Omental fat pad (tissue), 3 donors: ENCODE measurements at regions not wholly inside any gene's neighbourhood (a gene's known extent, or its start where the extent isn't known, plus 50 kb on each side); places are given as distances from the start of the nearest gene placed in this dataset.

Source experiments
- ATAC-seq: fragments of 150-250 bp; one replicate; pipeline ENCODE4 v1.9.1; 2016; ENCODE audit warnings: mild to moderate bottlenecking, moderate library complexity; ENCODE audit not compliant: low FRiP score
- DNase-seq: peaks from one replicate; pipeline ENCODE4 v3.0.0-alpha.2; 2019; ENCODE audit warnings: low spot score
- CTCF ChIP-seq, 3 donors: fragments of 450-650 bp; IDR thresholded peaks; one replicate each; pipeline ENCODE4 v1.5.1; 2016 to 2017; ENCODE audit warnings: antibody characterized with exemption in 3 of 3, mild to moderate bottlenecking in 3 of 3, moderate library complexity in 2 of 3

DNA sequence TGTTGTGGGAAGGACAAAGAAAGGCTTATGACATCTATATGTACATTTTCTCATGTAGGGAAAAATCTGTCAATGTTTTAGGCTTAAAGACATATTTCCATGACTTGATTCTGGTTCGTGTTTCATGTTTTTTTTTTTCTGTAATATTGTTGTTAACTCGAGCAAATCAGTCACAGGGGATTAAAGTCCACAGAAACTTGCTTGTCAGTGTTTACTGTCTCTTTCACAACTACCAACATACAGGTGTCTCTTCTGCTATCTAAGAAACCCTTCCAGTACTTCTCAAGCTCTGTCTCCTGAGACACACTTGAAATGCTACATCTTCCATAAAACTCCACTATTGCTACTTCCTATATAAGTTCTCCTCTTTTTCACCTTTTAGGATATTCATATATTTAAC is 130.9 kb upstream of the SLITRK6 start:
- no peak for ATAC-seq
- no peak for TF ChIP-seq CTCF (IDR thresholded peaks at IDR 0.05)
- no peak for DNase-seq

DNA sequence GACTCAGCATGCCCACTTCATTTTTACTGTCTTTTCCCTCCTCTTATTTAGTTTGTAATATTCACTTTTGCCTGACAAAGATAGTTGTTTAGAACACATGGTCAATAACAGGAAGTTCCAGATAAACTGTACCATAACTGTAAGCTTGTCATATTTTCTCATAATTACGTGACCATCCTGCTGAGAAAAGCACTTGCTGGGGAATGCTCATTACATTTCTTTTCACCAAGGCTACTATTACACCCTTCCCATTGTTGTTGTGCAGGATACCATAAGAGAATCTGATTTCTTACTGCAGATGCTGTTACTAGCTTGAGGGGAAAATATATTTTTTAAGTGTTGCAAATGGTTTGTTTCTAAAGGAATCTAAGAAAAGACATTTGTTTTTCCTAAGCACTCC is 111.7 kb upstream of the SLITRK6 start:
- DNase-seq (no peak), ATAC-seq (no peak)
- TF ChIP-seq CTCF (IDR thresholded peaks at IDR 0.05), result no peak

DNA sequence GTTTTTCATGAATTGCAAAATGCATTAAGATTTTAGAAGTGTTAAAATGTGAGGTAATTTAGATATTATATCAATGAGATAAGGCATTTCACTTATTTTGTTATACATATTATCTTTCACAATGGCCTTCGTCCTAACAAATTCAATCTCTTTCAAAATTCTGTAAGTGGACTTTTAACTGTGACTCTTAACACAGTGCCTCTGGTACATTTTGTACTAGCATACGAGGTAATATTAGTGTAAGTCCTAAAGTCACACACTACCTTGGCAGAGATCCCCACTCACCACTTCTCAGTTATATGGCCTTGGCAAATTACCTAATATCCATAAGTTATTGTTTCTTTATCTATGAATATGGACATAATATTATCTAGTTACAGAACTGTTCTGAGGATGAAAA is 101.3 kb upstream of the SLITRK6 start:
- ATAC-seq, result no peak
- TF ChIP-seq CTCF (IDR thresholded peaks at IDR 0.05), result no peak
- no peak for DNase-seq

DNA sequence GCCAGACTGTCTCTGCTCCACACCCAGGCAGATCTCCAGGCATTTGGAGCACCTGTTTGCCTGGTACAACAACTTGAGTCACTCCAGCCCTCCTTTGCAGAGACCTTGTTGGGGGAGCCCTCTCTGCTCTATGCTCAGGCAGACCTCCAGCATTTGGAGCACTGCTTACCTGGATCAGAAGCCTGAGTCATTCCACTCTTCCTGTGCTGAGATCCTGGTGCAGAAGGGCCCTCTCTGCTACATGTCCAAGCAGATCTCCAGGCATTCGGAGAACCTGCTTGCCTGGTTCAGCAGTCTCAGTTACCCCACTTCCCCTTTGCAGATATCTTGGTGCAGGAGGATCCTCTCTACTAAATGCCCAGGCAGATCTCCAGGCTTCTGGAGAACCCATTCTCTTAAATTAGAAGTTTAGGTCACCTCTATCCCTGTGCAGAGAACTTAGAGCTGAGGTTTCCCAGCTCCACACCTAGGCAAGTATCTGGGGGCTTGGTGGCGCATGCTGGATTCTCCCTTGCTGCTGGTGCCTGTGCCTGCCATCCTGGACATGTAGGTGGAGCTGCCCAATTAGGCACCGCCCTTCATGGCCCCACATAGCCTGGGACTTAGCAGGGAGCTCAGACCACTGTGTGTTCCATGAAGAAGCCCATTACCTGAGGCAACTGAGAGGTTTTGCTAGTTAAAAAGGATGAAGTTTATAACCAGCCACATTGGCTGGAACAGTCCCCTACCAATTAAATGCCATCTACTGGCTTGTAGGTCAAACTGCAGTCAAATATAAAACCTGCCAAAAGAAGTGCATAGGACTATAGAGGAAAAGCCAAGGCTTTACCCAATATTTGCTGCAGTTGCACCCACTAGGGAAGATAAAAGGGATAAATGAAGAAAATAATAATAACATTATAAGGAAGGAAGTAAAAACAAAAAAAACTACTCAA is 97.6 kb upstream of the SLITRK6 start:
- TF ChIP-seq CTCF (IDR thresholded peaks at IDR 0.05), result no peak
- no peak for ATAC-seq
- no peak for DNase-seq

GRCh38 chr13:85887406-85887805 is 88.2 kb upstream of the SLITRK6 start:
- DNase-seq (no peak), ATAC-seq (no peak)
- TF ChIP-seq CTCF (IDR thresholded peaks at IDR 0.05), result no peak

- DNase-seq (no peak), ATAC-seq (no peak)
- no peak for TF ChIP-seq CTCF (IDR thresholded peaks at IDR 0.05)
These were observed 79.8 kb upstream of the SLITRK6 start for GRCh38 chr13:85879014-85879413.

DNA sequence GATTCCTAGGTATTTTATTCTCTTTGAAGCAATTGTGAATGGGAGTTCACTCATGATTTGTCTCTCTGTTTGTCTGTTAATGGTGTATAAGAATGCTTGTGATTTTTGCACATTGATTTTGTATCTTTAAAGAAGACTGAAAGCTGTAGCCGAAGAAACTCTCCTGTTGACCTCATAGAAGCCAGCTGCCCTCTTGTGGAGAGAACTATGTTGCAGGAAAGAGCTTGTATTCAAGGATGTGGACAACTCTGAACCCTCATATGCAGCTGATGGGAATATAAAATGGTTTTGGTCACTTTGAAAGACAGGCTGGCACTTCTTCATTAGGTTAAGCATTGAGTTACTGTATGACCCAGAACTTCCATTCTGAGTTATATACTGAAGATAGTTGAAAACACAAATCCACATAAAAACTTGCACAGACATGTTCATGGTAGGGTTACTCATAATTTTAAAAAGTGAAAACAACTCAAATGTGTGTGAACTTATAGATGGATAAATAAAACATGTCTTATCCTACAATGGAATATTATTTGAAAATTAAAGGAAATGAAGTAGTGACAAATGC is 65.8 kb upstream of the SLITRK6 start:
- no peak for DNase-seq
- no peak for TF ChIP-seq CTCF (IDR thresholded peaks at IDR 0.05)
- ATAC-seq, result no peak
